ENCODE measurements at regions not wholly inside any gene's neighbourhood (a gene's known extent, or its start where the extent isn't known, plus 50 kb on each side); places are given as distances from the start of the nearest gene placed in this dataset.

- CTCF ChIA-PET, result no interaction called here
- Histone ChIP-seq H3K4me1 (ENCODE audit: control extremely low read depth in 1 of 4, control insufficient read depth in 4 of 4, insufficient read depth in 4 of 4, low read length in 3 of 4) (no peaks in the 10 kb centered on the region), H3K4me3 (ENCODE audit: control insufficient read depth in 1 of 7, extremely low read depth in 1 of 7, insufficient read depth in 4 of 7, low read depth in 2 of 7, low read length in 6 of 7) (no peak overlapping the region), H3K27ac (ENCODE audit: insufficient read depth in 1 of 2, low read depth in 1 of 2, low read length in 2 of 2, poor library complexity in 1 of 2, severe bottlenecking in 2 of 2) (no peak overlapping the region), H3K9me3 (ENCODE audit: control extremely low read depth in 1 of 5, control insufficient read depth in 4 of 5, insufficient read depth in 2 of 5, low read depth in 1 of 5, low read length in 4 of 5) (no peaks in the 10 kb centered on the region), H3K36me3 (ENCODE audit: control insufficient read depth in 4 of 4, insufficient read depth in 4 of 4, low read length in 3 of 4) (no peaks in the 10 kb centered on the region), H3K27me3 (replicated peaks in 2 of 5; ENCODE audit: control insufficient read depth in 4 of 5, insufficient read depth in 5 of 5, low read length in 4 of 5) (no peaks in the 10 kb centered on the region)
- POLR2A ChIA-PET, result no interaction called here
- WGBS (ENCODE audit: insufficient coverage), result 20% methylated on average over 1 of the region's 3 CpGs
- DNase-seq, result peak; percentile 1 to 16 (median 13)
Observed at GRCh38 chr13:61954092-61954491, 538.4 kb upstream of the PCDH20 start.

- 93% methylated on average over 6 of the region's 8 CpGs for WGBS (ENCODE audit: insufficient coverage)
- Histone ChIP-seq H3K27me3 (replicated peaks in 2 of 5; ENCODE audit: control insufficient read depth in 4 of 5, insufficient read depth in 5 of 5, low read length in 4 of 5) (no peaks in the 10 kb centered on the region), H3K4me3 (ENCODE audit: control insufficient read depth in 1 of 7, extremely low read depth in 1 of 7, insufficient read depth in 4 of 7, low read depth in 2 of 7, low read length in 6 of 7) (no peak overlapping the region), H3K9me3 (ENCODE audit: control extremely low read depth in 1 of 5, control insufficient read depth in 4 of 5, insufficient read depth in 2 of 5, low read depth in 1 of 5, low read length in 4 of 5) (no peaks in the 10 kb centered on the region), H3K4me1 (ENCODE audit: control extremely low read depth in 1 of 4, control insufficient read depth in 4 of 4, insufficient read depth in 4 of 4, low read length in 3 of 4) (no peaks in the 10 kb centered on the region), H3K36me3 (ENCODE audit: control insufficient read depth in 4 of 4, insufficient read depth in 4 of 4, low read length in 3 of 4) (no peaks in the 10 kb centered on the region), H3K27ac (ENCODE audit: insufficient read depth in 1 of 2, low read depth in 1 of 2, low read length in 2 of 2, poor library complexity in 1 of 2, severe bottlenecking in 2 of 2) (no peak overlapping the region)
- POLR2A ChIA-PET, result no interaction called here
- DNase-seq, result no peak
- CTCF ChIA-PET, result no interaction called here
Observed at GRCh38 chr13:61950828-61951227, 535.2 kb upstream of the PCDH20 start.

- Histone ChIP-seq H3K27me3 (replicated peaks in 2 of 5; ENCODE audit: control insufficient read depth in 4 of 5, insufficient read depth in 5 of 5, low read length in 4 of 5) (no peaks in the 10 kb centered on the region), H3K36me3 (ENCODE audit: control insufficient read depth in 4 of 4, insufficient read depth in 4 of 4, low read length in 3 of 4) (no peaks in the 10 kb centered on the region), H3K27ac (ENCODE audit: insufficient read depth in 1 of 2, low read depth in 1 of 2, low read length in 2 of 2, poor library complexity in 1 of 2, severe bottlenecking in 2 of 2) (no peak overlapping the region), H3K9me3 (ENCODE audit: control extremely low read depth in 1 of 5, control insufficient read depth in 4 of 5, insufficient read depth in 2 of 5, low read depth in 1 of 5, low read length in 4 of 5) (no peaks in the 10 kb centered on the region), H3K4me1 (ENCODE audit: control extremely low read depth in 1 of 4, control insufficient read depth in 4 of 4, insufficient read depth in 4 of 4, low read length in 3 of 4) (no peaks in the 10 kb centered on the region), H3K4me3 (ENCODE audit: control insufficient read depth in 1 of 7, extremely low read depth in 1 of 7, insufficient read depth in 4 of 7, low read depth in 2 of 7, low read length in 6 of 7) (no peak overlapping the region)
- WGBS (ENCODE audit: insufficient coverage), result 82% methylated on average over 1 of the region's 7 CpGs
- no peak for DNase-seq
- ChIA-PET CTCF (no interaction called here), POLR2A (no interaction called here)
Observed at GRCh38 chr13:61944329-61944929, 528.8 kb upstream of the PCDH20 start.

- ChIA-PET POLR2A (no interaction called here), CTCF (no interaction called here)
- H3K4me3 ChIP-seq (ENCODE audit: control insufficient read depth in 1 of 7, extremely low read depth in 1 of 7, insufficient read depth in 4 of 7, low read depth in 2 of 7, low read length in 6 of 7), result no peak overlapping the region
- WGBS (ENCODE audit: insufficient coverage), result 86% methylated on average over 1 of the region's 1 CpG
- H3K9me3 ChIP-seq (ENCODE audit: control extremely low read depth in 1 of 5, control insufficient read depth in 4 of 5, insufficient read depth in 2 of 5, low read depth in 1 of 5, low read length in 4 of 5), result no peaks in the 10 kb centered on the region
- H3K36me3 ChIP-seq (ENCODE audit: control insufficient read depth in 4 of 4, insufficient read depth in 4 of 4, low read length in 3 of 4), result no peaks in the 10 kb centered on the region
- H3K4me1 ChIP-seq (ENCODE audit: control extremely low read depth in 1 of 4, control insufficient read depth in 4 of 4, insufficient read depth in 4 of 4, low read length in 3 of 4), result no peaks in the 10 kb centered on the region
- no peaks in the 10 kb centered on the region for H3K27me3 ChIP-seq (replicated peaks in 2 of 5; ENCODE audit: control insufficient read depth in 4 of 5, insufficient read depth in 5 of 5, low read length in 4 of 5)
- no peak overlapping the region for H3K27ac ChIP-seq (ENCODE audit: insufficient read depth in 1 of 2, low read depth in 1 of 2, low read length in 2 of 2, poor library complexity in 1 of 2, severe bottlenecking in 2 of 2)
- no peak for DNase-seq
Observed at GRCh38 chr13:61935710-61936109, 520.1 kb upstream of the PCDH20 start.

- H3K9me3 ChIP-seq (ENCODE audit: control extremely low read depth in 1 of 5, control insufficient read depth in 4 of 5, insufficient read depth in 2 of 5, low read depth in 1 of 5, low read length in 4 of 5), result no peaks in the 10 kb centered on the region
- H3K4me1 ChIP-seq (ENCODE audit: control extremely low read depth in 1 of 4, control insufficient read depth in 4 of 4, insufficient read depth in 4 of 4, low read length in 3 of 4), result no peaks in the 10 kb centered on the region
- ChIA-PET POLR2A (no interaction called here), CTCF (no interaction called here)
- peaks cover 0 to 3% (median 0%) of the 10 kb centered on the region in 5 experiments for H3K27me3 ChIP-seq (replicated peaks in 2 of 5; ENCODE audit: control insufficient read depth in 4 of 5, insufficient read depth in 5 of 5, low read length in 4 of 5)
- no peak overlapping the region for H3K4me3 ChIP-seq (ENCODE audit: control insufficient read depth in 1 of 7, extremely low read depth in 1 of 7, insufficient read depth in 4 of 7, low read depth in 2 of 7, low read length in 6 of 7)
- H3K36me3 ChIP-seq (ENCODE audit: control insufficient read depth in 4 of 4, insufficient read depth in 4 of 4, low read length in 3 of 4), result no peaks in the 10 kb centered on the region
- H3K27ac ChIP-seq (ENCODE audit: insufficient read depth in 1 of 2, low read depth in 1 of 2, low read length in 2 of 2, poor library complexity in 1 of 2, severe bottlenecking in 2 of 2), result no peak overlapping the region
- 100% methylated on average over 1 of the region's 1 CpG for WGBS (ENCODE audit: insufficient coverage)
- DNase-seq, result no peak
Observed at GRCh38 chr13:61927648-61928047, 512.0 kb upstream of the PCDH20 start.

- Histone ChIP-seq H3K27ac (ENCODE audit: insufficient read depth in 1 of 2, low read depth in 1 of 2, low read length in 2 of 2, poor library complexity in 1 of 2, severe bottlenecking in 2 of 2) (no peak overlapping the region), H3K4me3 (ENCODE audit: control insufficient read depth in 1 of 7, extremely low read depth in 1 of 7, insufficient read depth in 4 of 7, low read depth in 2 of 7, low read length in 6 of 7) (no peak overlapping the region), H3K4me1 (ENCODE audit: control extremely low read depth in 1 of 4, control insufficient read depth in 4 of 4, insufficient read depth in 4 of 4, low read length in 3 of 4) (no peaks in the 10 kb centered on the region), H3K36me3 (ENCODE audit: control insufficient read depth in 4 of 4, insufficient read depth in 4 of 4, low read length in 3 of 4) (no peaks in the 10 kb centered on the region), H3K27me3 (replicated peaks in 2 of 5; ENCODE audit: control insufficient read depth in 4 of 5, insufficient read depth in 5 of 5, low read length in 4 of 5) (no peaks in the 10 kb centered on the region), H3K9me3 (ENCODE audit: control extremely low read depth in 1 of 5, control insufficient read depth in 4 of 5, insufficient read depth in 2 of 5, low read depth in 1 of 5, low read length in 4 of 5) (peaks cover 0 to 1% (median 0%) of the 10 kb centered on the region in 5 experiments)
- ChIA-PET CTCF (no interaction called here), POLR2A (no interaction called here)
- no peak for DNase-seq
- WGBS (ENCODE audit: insufficient coverage), result 86% methylated on average over 2 of the region's 2 CpGs
Observed at GRCh38 chr13:61918841-61919240, 503.2 kb upstream of the PCDH20 start.

GRCh38 chr13:61916483-61916882 lies 500.8 kb upstream of the PCDH20 start:
- Histone ChIP-seq H3K4me3 (ENCODE audit: control insufficient read depth in 1 of 7, extremely low read depth in 1 of 7, insufficient read depth in 4 of 7, low read depth in 2 of 7, low read length in 6 of 7) (no peak overlapping the region), H3K9me3 (ENCODE audit: control extremely low read depth in 1 of 5, control insufficient read depth in 4 of 5, insufficient read depth in 2 of 5, low read depth in 1 of 5, low read length in 4 of 5) (peaks cover 0 to 1% (median 0%) of the 10 kb centered on the region in 5 experiments), H3K4me1 (ENCODE audit: control extremely low read depth in 1 of 4, control insufficient read depth in 4 of 4, insufficient read depth in 4 of 4, low read length in 3 of 4) (no peaks in the 10 kb centered on the region), H3K27ac (ENCODE audit: insufficient read depth in 1 of 2, low read depth in 1 of 2, low read length in 2 of 2, poor library complexity in 1 of 2, severe bottlenecking in 2 of 2) (no peak overlapping the region), H3K27me3 (replicated peaks in 2 of 5; ENCODE audit: control insufficient read depth in 4 of 5, insufficient read depth in 5 of 5, low read length in 4 of 5) (no peaks in the 10 kb centered on the region), H3K36me3 (ENCODE audit: control insufficient read depth in 4 of 4, insufficient read depth in 4 of 4, low read length in 3 of 4) (no peaks in the 10 kb centered on the region)
- ChIA-PET CTCF (no interaction called here), POLR2A (no interaction called here)
- WGBS (ENCODE audit: insufficient coverage), result no CpG with 5 or more reads among the region's 1 CpG
- DNase-seq, result no peak
